Central memory CD8-positive, alpha-beta T cell (primary cell): ENCODE measurements at regions not wholly inside any gene's neighbourhood (a gene's known extent, or its start where the extent isn't known, plus 50 kb on each side); places are given as distances from the start of the nearest gene placed in this dataset.

Source experiments
- ATAC-seq: fragments of 150-1000 bp; cut with Tn5 transposase; replicated peaks from 2 replicates; pipeline ENCODE4 v1.10.0; 2022; ENCODE audit warnings: mild to moderate bottlenecking, moderate FRiP score, moderate number of reproducible peaks; ENCODE audit not compliant: poor library complexity, severe bottlenecking; ENCODE audit errors: extremely low read depth
- DNase-seq, 2 donors: peaks; one replicate each; pipeline ENCODE4 v3.0.0; 2021; ENCODE audit warnings: low spot score in 2 of 2
- H3K27ac Mint-ChIP-seq: one replicate; pipeline ENCODE4 v1.8.0; 2022; ENCODE audit warnings: low read depth, mild to moderate bottlenecking, moderate library complexity, mixed read lengths
- H3K27me3 Mint-ChIP-seq: one replicate; pipeline ENCODE4 v1.8.0; 2022; ENCODE audit warnings: mixed read lengths
- H3K36me3 Mint-ChIP-seq: one replicate; pipeline ENCODE4 v1.8.0; 2022; ENCODE audit warnings: mild to moderate bottlenecking, moderate library complexity, mixed read lengths; ENCODE audit not compliant: insufficient read depth
- H3K4me1 Mint-ChIP-seq: one replicate; pipeline ENCODE4 v1.8.0; 2022; ENCODE audit warnings: mixed read lengths
- H3K4me3 Mint-ChIP-seq: one replicate; pipeline ENCODE4 v1.8.0; 2022; ENCODE audit warnings: mild to moderate bottlenecking, moderate library complexity, mixed read lengths
- H3K9me3 Mint-ChIP-seq: one replicate; pipeline ENCODE4 v1.8.0; 2022; ENCODE audit warnings: mixed read lengths

GRCh38 chr1:82762829-82763532 lies 962.2 kb downstream of the ADGRL2 start:
- DNase-seq = no peak
- no peak for ATAC-seq
- Mint-ChIP-seq H3K4me3 (no peak overlapping the region), H3K27me3 (no peaks in the 10 kb centered on the region), H3K27ac (no peak overlapping the region), H3K4me1 (no peaks in the 10 kb centered on the region), H3K9me3 (peaks cover 17% of the 10 kb centered on the region), H3K36me3 (no peaks in the 10 kb centered on the region)

GRCh38 chr1:82759035-82759434 lies 958.3 kb downstream of the ADGRL2 start:
- Mint-ChIP-seq H3K36me3 (no peaks in the 10 kb centered on the region), H3K4me1 (no peaks in the 10 kb centered on the region), H3K9me3 (peaks cover 6% of the 10 kb centered on the region), H3K27ac (no peak overlapping the region), H3K27me3 (no peaks in the 10 kb centered on the region), H3K4me3 (no peak overlapping the region)
- DNase-seq (no peak), ATAC-seq (no peak)

GRCh38 chr1:82755671-82756070 lies 954.9 kb downstream of the ADGRL2 start:
- no peaks in the 10 kb centered on the region for H3K4me1 Mint-ChIP-seq
- H3K27me3 Mint-ChIP-seq = no peaks in the 10 kb centered on the region
- ATAC-seq (no peak), DNase-seq (no peak)
- no peak overlapping the region for H3K27ac Mint-ChIP-seq
- no peaks in the 10 kb centered on the region for H3K36me3 Mint-ChIP-seq
- H3K9me3 Mint-ChIP-seq = peaks cover 6% of the 10 kb centered on the region
- no peak overlapping the region for H3K4me3 Mint-ChIP-seq

- DNase-seq (no peak), ATAC-seq (no peak)
- H3K4me1 Mint-ChIP-seq = no peaks in the 10 kb centered on the region
- H3K36me3 Mint-ChIP-seq = no peaks in the 10 kb centered on the region
- peaks cover 6% of the 10 kb centered on the region for H3K9me3 Mint-ChIP-seq
- H3K27ac Mint-ChIP-seq = no peak overlapping the region
- H3K4me3 Mint-ChIP-seq = no peak overlapping the region
- H3K27me3 Mint-ChIP-seq = no peaks in the 10 kb centered on the region
These were observed 954.5 kb downstream of the ADGRL2 start for GRCh38 chr1:82755191-82755590.

GRCh38 chr1:82752046-82752445 lies 951.3 kb downstream of the ADGRL2 start:
- no peaks in the 10 kb centered on the region for H3K4me1 Mint-ChIP-seq
- no peaks in the 10 kb centered on the region for H3K27me3 Mint-ChIP-seq
- H3K4me3 Mint-ChIP-seq = no peak overlapping the region
- H3K9me3 Mint-ChIP-seq = no peaks in the 10 kb centered on the region
- H3K36me3 Mint-ChIP-seq = no peaks in the 10 kb centered on the region
- DNase-seq (no peak), ATAC-seq (no peak)
- no peak overlapping the region for H3K27ac Mint-ChIP-seq

- Mint-ChIP-seq H3K27me3 (no peaks in the 10 kb centered on the region), H3K36me3 (peaks cover 1% of the 10 kb centered on the region), H3K9me3 (peaks cover 31% of the 10 kb centered on the region)
These were observed 932.9 kb downstream of the ADGRL2 start for GRCh38 chr1:82733645-82734044.

GRCh38 chr1:82731216-82731615 lies 930.5 kb downstream of the ADGRL2 start:
- ATAC-seq (no peak), DNase-seq (no peak)
- H3K27ac Mint-ChIP-seq = no peak overlapping the region
- no peak overlapping the region for H3K4me3 Mint-ChIP-seq
- H3K27me3 Mint-ChIP-seq = no peaks in the 10 kb centered on the region
- peaks cover 25% of the 10 kb centered on the region for H3K9me3 Mint-ChIP-seq
- H3K36me3 Mint-ChIP-seq = no peaks in the 10 kb centered on the region
- no peaks in the 10 kb centered on the region for H3K4me1 Mint-ChIP-seq

More at GRCh38 chr1:82733645-82734044, 932.9 kb downstream of the ADGRL2 start:
- ATAC-seq = no peak
- DNase-seq = no peak
- no peak overlapping the region for H3K4me3 Mint-ChIP-seq
- no peak overlapping the region for H3K27ac Mint-ChIP-seq
- no peaks in the 10 kb centered on the region for H3K4me1 Mint-ChIP-seq

- Mint-ChIP-seq H3K9me3 (peaks cover 13% of the 10 kb centered on the region), H3K27ac (no peak overlapping the region), H3K4me3 (no peak overlapping the region), H3K4me1 (no peaks in the 10 kb centered on the region), H3K36me3 (no peaks in the 10 kb centered on the region), H3K27me3 (no peaks in the 10 kb centered on the region)
- DNase-seq = no peak
- no peak for ATAC-seq
These were observed 927.5 kb downstream of the ADGRL2 start for GRCh38 chr1:82728206-82728605.

- Mint-ChIP-seq H3K4me3 (no peak overlapping the region), H3K27ac (no peak overlapping the region), H3K27me3 (no peaks in the 10 kb centered on the region), H3K4me1 (no peaks in the 10 kb centered on the region), H3K36me3 (no peaks in the 10 kb centered on the region), H3K9me3 (peaks cover 11% of the 10 kb centered on the region)
- ATAC-seq = no peak
- DNase-seq = no peak
These were observed 923.5 kb downstream of the ADGRL2 start for GRCh38 chr1:82724246-82724645.

GRCh38 chr1:82722608-82723007 lies 921.9 kb downstream of the ADGRL2 start:
- no peaks in the 10 kb centered on the region for H3K36me3 Mint-ChIP-seq

GRCh38 chr1:82721702-82722101 lies 921.0 kb downstream of the ADGRL2 start:
- Mint-ChIP-seq H3K9me3 (peaks cover 6% of the 10 kb centered on the region), H3K27me3 (no peaks in the 10 kb centered on the region), H3K27ac (no peak overlapping the region), H3K4me1 (no peaks in the 10 kb centered on the region), H3K4me3 (no peak overlapping the region), H3K36me3 (no peaks in the 10 kb centered on the region)
- DNase-seq (no peak), ATAC-seq (no peak)

More at GRCh38 chr1:82722608-82723007, 921.9 kb downstream of the ADGRL2 start:
- no peak for ATAC-seq
- no peak overlapping the region for H3K27ac Mint-ChIP-seq
- no peak overlapping the region for H3K4me3 Mint-ChIP-seq
- H3K9me3 Mint-ChIP-seq = peaks cover 6% of the 10 kb centered on the region
- no peaks in the 10 kb centered on the region for H3K4me1 Mint-ChIP-seq
- no peaks in the 10 kb centered on the region for H3K27me3 Mint-ChIP-seq
- no peak for DNase-seq

- peaks cover 6% of the 10 kb centered on the region for H3K9me3 Mint-ChIP-seq
- DNase-seq = no peak
- H3K27me3 Mint-ChIP-seq = no peaks in the 10 kb centered on the region
- no peak for ATAC-seq
- H3K4me3 Mint-ChIP-seq = no peak overlapping the region
- H3K27ac Mint-ChIP-seq = no peak overlapping the region
- no peaks in the 10 kb centered on the region for H3K36me3 Mint-ChIP-seq
- H3K4me1 Mint-ChIP-seq = no peaks in the 10 kb centered on the region
These were observed 918.1 kb downstream of the ADGRL2 start for GRCh38 chr1:82718719-82719419.

GRCh38 chr1:82710091-82710490 lies 909.4 kb downstream of the ADGRL2 start:
- Mint-ChIP-seq H3K4me3 (no peak overlapping the region), H3K9me3 (peaks cover 22% of the 10 kb centered on the region), H3K4me1 (no peaks in the 10 kb centered on the region), H3K27ac (no peak overlapping the region), H3K36me3 (no peaks in the 10 kb centered on the region), H3K27me3 (no peaks in the 10 kb centered on the region)
- no peak for DNase-seq
- no peak for ATAC-seq
